Gastrocnemius medialis (tissue), 4 donors: ENCODE measurements at regions not wholly inside any gene's neighbourhood (a gene's known extent, or its start where the extent isn't known, plus 50 kb on each side); places are given as distances from the start of the nearest gene placed in this dataset.

Experiments used
- POLR2A ChIP-seq, 2 donors: fragments of 450-650 bp; IDR thresholded peaks; one replicate each; pipeline ENCODE4 v1.6.1; 2017; ENCODE audit warnings: antibody characterized with exemption in 2 of 2, mild to moderate bottlenecking in 2 of 2, moderate library complexity in 2 of 2
- TF ChIP-seq, protein P1 (sequence below), 5 experiments: fragments of 450-650 bp in 3 of 5; fragments of 200-600 bp in 2 of 5; sonication (generic) in 2 of 5; IDR thresholded peaks in 4 of 5; conservative IDR thresholded peaks in 1 of 5; 1 replicate in 4 of 5; 2 replicates in 1 of 5; pipeline ENCODE4 v1.5.1; 2016 to 2019; ENCODE audit warnings: antibody characterized with exemption in 5 of 5, mild to moderate bottlenecking in 3 of 5, moderate library complexity in 3 of 5

DNA sequence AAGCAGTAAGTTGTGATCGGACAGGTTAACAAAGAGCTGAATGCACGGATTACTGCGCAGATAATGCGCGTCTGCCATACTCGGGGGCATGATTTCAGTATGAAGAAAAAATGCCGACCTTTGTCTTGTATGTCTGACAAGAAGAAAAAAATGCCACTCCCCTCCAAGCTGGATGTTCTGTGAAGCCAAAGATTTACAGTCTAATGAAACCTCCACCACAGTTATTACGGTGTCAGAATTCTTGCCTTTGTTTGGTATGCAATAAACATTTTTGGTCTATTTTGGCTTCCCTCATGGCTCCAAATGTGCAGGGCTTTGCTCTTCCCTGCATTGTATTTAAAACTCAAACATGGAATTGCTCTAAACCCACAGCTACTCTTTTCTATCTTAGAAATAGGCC lies 72.2 kb upstream of the THUMPD2 start:
- TF ChIP-seq, protein P1, sequence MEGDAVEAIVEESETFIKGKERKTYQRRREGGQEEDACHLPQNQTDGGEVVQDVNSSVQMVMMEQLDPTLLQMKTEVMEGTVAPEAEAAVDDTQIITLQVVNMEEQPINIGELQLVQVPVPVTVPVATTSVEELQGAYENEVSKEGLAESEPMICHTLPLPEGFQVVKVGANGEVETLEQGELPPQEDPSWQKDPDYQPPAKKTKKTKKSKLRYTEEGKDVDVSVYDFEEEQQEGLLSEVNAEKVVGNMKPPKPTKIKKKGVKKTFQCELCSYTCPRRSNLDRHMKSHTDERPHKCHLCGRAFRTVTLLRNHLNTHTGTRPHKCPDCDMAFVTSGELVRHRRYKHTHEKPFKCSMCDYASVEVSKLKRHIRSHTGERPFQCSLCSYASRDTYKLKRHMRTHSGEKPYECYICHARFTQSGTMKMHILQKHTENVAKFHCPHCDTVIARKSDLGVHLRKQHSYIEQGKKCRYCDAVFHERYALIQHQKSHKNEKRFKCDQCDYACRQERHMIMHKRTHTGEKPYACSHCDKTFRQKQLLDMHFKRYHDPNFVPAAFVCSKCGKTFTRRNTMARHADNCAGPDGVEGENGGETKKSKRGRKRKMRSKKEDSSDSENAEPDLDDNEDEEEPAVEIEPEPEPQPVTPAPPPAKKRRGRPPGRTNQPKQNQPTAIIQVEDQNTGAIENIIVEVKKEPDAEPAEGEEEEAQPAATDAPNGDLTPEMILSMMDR (IDR thresholded peaks at IDR 0.05 in 4 of 5, conservative IDR thresholded peaks at IDR 0.05 in 1 of 5): no peak
- no peak for TF ChIP-seq POLR2A (IDR thresholded peaks at IDR 0.05)
